ENCODE measurements at regions not wholly inside any gene's neighbourhood (a gene's known extent, or its start where the extent isn't known, plus 50 kb on each side); places are given as distances from the start of the nearest gene placed in this dataset.

DNA sequence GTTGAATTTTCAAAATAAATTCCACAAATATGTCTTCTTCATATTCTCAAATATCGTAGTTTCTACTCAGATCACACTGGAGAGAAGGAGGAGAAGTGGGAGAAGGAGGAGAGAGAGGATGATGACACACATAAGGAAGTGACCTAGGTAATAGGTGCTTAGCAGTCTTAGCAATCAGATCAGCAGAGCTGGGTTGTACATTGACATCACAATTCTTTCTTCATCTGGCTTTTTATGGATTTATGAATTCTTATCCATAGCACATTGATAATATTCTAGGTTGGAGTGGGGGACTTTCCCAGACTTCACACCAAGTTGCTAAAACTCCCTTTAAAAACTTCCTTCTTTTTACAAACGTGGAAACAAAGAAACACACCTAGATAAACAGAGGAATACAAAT is 86.9 kb downstream of the FGF9 start:
- no peak for DNase-seq

DNA sequence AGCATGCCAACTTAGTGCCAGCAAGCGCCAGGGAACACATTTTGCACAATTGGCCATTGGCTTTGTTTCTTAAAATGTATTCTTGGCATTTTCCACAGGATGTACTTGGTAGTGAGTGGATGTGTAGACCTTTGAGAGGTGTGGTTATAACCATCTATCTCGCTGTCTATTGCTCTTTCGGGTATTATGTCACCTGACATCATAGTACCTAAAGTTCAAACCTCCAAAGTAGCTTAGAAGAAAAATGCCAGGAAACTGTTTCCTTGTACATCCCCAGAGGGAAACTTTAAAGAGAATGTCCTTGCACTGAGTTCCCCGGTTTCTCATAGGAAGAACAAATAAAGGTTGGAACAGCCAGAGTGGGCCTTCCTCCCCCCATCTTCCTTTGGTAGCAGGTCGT is 87.6 kb downstream of the FGF9 start:
- no peak for DNase-seq

DNA sequence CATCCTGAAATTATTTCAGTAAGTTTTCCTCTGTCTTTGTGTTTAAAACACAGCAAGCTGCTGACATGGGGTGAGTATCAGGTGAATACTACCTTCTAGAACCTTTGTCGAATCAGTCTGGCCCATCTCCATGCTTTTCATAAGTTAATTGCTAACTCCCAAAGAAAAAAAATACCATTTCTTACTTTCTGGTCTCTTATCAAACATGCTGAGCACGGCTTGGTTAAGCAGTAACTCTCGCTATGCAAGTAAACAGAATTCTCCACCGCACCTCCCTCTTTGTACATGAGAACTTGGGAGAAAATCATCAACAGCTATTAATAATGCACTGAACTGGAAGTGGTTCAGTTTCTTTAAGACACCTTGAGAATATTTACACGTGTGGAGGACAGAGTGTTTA is 88.6 kb downstream of the FGF9 start:
- DNase-seq: no peak

DNA sequence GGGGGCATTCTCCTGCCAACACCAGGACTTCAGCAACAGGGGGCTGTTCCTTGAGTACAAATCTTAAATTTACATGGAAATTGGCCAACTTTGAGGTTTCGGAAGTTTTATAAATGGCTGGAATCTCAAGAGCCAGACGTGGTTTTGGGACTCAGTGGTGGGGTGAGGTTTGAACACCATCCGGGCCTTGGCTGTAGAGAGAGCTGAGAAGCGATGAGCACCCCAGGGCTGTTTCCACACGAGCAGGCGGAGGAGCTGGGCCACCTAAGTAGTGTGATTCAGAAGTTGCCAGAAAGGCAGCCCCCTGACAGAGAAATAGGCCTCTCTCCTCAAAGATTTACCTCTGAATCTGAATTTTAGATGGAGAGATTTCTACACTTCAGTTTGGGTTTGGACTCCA is 89.0 kb downstream of the FGF9 start:
- DNase-seq: no peak

DNA sequence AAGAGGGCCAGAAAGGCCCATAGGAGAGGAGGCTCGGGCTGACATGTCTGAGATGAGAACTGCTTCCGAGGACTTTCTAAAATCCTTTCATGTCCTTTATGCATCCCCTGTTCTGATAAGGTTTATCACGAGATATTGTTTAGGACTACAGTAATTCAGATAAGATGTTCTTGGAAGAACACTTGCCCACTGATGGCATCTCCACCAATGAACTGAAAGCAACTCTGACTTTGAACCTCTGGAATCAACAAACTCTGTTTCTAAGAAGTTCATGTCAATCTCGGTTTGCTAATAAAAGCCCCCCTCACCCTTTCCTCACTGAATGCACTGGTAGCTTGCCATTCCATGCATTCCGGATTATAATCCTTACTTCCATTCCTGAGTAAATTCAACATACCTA is 90.9 kb downstream of the FGF9 start:
- no peak for DNase-seq

DNA sequence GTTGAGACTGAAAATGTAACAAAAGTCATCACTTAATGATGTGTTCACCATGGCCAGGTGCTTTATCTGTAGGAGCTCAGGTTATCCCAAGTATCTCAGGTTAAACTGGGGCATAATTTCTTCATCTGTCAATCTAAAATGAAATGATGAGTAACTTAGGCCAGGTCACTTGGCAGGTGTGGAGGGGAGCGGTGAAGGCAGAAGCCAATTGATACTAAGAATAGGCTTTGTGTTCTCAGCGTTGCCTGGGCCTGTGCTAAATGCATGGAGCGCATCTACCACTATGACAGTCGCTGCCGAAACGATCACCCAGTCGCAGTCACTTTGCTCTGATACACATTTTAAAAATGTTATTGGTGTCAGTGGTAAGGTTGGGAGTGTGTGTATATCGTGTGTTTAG is 91.6 kb downstream of the FGF9 start:
- no peak for DNase-seq

DNA sequence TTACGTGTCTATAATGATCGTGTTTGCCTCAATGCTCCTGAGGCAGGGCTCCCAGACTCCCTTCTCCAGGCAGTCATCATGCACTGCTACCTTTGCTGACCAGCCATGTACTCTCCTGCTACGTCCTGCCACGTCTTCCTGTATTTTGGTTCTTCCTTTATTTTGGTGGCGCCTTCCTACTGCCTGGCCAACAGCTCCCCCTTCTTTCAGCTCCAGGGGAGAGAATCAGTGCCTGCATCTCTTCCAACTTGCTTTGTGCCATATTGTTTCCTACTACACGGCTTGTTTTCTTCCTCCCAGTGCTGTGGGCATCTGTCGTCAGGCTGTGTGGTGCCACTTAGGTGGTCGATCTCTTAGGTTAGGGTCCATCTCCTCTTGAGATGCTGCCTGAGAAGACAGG is 96.2 kb downstream of the FGF9 start:
- no peak for DNase-seq

DNA sequence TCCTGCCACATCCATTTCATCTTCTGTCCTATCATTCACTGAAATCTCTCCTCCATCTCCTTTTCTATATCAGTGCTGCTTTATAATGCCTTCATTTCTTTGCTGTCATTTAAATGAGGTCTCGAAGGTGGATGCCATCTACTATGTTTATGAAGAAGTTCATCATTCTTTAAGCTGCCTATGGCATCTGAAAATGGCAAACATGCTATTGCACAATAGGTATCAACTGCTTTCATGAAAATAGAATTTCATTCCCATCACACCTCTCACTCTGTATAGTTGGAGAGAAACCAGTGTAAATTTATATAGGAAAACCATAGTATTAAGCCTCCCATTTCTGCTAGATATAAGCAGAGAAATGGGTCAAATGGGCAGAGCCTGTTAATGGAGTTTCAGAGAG is 100.2 kb downstream of the FGF9 start:
- no peak for DNase-seq

DNA sequence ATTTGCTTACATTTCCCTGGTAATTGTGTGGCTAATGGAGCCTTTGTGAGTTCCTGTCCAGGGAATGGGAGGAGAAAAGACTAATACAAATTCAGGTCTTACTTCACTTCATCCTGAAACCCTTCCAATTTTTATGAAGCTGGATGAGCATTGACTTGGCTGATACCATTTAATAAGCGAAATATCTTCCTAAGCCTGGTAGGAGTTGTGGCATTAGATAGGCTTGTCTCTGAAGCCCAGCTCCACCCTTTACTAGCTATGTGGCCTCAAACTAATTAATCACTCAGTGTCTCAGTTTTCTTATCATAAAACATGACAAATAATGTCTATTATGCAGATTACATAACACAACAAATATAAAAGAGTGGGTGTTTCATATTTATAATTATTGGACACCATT is 106.3 kb downstream of the FGF9 start:
- no peak for DNase-seq

DNA sequence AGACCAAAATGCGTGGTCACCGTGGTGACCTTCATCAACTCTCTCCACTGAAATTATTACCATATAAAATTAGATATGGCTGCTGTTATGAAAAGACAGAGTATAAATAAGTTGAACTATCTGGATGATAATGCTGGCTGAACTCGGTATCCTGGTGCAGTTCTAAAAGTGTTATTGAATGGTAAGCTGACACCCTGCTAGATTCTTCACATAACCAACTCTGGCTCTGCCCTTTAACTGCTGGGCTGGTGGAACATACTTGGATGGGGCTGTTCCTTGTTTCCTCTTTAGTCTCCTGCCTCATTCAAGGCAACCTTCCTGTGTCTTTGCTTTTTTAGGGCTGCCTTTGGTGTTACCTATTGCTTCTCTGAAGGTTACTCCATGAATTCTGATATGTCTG is 106.9 kb downstream of the FGF9 start:
- DNase-seq: no peak

DNA sequence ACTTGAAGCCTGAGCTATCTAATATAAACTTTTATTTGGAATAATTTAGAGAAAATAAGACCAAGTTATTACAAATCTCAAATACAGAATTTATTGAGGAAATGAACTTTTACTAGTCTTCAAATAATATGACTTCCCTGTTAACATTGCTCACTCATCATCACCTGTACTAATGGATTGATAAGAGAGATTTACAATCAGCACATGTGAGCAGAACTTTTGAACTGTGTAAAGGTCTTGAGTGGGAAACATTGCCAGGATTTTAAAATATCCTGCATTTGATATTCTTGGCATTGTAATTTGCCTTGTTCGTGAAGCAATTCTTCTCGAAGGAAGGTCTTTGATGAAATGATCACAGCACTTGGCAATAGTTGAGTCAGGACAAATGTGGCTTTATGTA is 111.9 kb downstream of the FGF9 start:
- DNase-seq: no peak

DNA sequence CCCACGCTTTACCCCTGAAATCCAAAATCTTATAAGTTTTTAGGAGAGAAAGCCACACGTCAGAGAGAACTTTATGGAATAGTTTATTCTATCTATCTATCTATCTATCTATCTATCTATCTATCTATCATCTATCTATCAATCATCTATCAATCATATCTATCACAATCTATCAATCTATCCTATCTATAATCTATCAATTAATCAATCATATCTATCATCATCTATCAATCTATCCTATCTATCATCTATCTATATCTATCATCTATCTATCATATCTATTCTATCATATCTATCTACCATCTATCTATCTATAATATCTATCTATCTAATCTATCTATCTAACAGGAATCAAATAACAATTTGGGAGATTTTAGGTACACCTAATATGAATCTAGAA is 115.1 kb downstream of the FGF9 start:
- no peak for DNase-seq

DNA sequence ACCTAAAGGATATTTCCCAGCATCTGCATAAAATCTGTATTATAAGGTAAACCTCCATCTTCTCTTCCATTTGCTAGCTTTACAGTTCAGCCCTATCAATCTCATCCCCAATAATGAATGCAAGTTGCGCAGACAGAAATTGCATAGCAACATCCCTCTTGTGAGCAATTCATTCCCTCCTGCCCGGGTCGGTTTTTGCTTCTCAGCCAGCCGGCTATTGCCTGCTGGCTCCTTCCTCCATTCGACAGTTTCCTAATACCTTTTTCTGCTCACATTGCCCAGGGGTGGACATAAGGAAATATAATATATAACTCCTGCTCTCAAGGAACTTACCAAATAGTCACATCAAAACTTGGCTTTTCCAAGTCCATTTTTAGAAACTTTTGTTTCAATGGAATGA is 125.2 kb downstream of the FGF9 start:
- no peak for DNase-seq

DNA sequence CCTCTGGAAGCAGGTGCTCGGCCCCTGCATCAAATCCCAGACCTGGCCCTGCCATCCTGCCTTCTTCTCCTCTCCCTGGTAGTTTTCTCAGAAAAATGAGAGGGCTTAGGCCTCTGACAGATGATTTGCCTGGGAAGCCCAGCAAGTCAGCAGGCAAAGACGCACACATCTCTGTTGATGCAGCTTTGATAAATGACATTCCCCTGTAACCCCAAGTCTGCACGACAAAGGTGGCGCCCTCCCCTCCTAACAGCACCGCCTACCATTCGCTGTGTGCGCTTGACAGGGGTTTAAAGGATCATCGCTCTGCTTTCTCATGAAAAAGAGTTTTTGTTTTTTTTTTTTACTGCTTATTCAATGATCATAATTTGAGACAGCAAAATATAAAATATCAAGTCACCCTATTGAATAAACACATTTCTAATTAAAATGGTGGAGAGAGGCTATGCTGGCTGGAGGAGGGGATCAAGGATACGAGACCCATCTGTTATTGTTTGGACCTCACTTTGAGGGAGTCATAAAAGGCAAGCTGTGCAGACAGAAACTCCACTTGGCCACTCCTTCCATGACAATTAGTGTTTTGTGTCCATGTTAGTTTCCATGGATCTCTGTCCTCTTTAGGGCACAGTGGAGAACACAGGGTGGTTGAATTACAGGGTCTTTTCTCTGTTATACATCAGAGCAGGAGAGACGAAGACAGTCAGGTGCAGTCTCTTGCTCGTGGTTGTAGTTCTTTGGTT is 126.1 kb downstream of the FGF9 start:
- no peak for DNase-seq

DNA sequence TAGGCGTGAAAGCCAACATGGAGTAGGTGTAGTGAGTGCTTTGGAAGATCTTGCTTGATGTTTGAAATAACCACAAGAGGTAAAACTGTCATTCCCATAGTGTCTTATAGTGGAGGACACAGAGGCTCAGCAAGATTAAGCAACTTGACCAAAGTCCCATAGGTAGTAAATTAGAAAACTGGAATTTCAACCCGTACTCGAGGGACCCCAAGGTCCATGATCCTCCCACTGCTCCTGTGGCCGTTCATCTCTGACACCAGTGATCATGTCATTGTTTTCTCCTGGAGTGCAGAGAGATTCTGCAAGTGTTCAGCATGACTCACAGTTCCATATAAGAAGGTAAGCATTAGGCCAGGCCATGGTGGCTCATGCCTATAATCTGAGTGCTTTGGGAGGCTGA is 126.9 kb downstream of the FGF9 start:
- no peak for DNase-seq

DNA sequence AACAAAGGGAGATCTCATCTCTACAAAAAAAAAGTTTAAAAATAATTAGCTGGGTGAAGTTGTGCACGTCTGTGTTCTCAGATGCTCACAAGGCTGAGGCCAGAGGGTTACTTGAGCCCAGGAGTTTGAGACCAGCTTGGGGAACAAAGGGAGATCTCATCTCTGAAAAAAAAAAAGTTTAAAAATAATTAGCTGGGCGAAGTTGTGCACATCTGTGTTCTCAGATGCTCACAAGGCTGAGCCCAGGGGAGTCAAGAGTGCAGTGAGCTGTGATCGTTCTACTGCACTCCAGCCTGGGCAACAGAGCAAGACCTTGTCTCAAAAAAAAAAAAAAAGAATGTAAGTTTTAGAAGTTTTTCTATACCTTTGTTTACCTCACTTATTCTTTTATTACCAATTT is 127.3 kb downstream of the FGF9 start:
- no peak for DNase-seq

DNA sequence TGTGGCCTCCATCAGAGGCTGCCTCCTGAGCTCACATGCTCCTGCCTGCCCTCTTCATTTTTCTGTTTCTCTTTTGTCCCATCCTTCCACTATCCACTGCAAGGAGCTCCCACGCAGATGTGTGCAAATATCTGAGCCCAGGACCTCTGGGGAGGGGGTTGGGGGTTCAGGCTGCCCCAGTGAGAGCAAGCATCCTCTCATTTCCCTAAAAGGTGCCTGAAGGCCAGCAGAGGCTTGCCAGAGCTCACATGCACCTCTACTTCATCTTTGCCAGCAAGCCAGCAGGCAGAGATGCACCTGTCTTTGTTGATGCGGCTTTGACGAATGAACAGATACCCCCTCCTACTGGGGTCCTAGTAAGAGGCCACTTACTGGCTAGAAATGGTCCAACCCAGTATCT is 128.8 kb downstream of the FGF9 start:
- no peak for DNase-seq

DNA sequence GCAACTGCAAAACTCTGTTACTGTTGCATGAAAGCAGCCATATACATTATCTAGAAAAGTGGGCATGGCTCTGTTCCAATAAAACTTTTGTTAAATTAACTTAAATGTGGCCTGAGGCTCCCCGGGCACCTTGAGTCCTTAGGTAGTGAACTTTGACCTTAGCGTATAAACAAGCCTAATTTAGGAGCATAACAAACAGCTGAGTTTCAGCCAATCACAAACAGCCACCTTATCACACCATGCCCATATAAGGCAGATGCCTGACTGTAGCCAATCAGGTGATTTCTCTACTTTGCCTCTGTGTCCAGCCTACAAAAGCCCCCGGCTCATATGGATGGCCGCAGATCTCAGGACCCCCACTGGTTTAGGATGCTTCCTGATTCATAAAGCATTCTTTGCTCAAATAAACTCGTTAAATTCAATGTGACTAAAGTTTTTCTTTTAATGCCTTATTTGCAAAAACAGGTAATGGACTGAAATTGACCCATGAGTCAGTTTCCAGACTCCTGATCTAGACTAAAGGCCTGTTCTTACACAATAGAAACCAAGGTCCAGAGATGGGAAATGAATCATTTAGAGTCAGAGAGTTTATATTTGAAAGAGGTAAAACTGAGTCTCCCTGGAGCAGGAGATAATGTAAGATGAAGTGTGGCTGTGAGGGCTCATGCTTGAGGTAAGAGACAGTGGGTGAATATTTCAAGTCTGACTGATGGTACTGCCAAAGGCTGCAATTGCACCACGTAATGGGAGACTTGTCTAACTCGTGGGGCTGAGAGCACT is 130.2 kb downstream of the FGF9 start:
- no peak for DNase-seq

DNA sequence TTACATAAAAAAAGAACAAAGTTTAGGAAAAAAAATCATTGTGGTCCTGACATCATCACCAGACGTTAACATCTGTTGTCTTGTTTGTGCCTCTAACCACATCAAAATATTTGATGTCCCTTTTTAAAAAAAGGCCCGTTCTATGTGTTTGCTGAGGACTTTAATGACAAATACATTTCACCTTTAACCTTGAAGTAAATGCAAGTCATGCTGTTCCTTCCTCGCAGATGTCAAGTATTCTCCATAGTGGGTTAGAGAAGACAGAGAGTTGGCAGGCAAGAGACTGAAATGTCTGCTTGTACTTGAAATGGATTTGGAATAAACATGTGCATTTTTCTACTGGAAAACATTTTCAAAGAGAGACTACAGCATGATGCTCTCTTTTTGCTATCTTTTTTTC is 134.9 kb downstream of the FGF9 start:
- no peak for DNase-seq

DNA sequence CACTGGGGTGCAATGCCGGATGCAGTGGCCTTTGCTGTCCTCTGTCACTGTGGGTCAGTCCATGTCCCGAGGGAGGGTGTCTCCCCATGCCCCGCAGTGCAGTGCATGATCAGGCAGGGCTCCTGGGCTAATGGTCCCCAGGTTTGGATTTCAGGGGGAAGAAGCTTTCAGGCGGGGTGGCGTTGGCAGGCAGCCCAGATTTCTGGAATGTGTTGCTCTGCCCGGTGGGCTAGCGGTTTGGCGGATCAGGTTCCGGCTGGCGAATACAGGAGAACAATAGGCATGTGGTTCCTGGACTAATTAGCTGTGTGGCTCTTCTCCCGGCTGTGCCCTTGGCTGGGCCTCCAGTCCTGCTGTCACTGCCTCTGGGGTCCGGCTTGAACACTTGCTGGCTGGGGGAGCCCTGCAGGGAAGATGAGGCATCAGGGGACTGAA is 141.3 kb downstream of the FGF9 start:
- no peak for DNase-seq

DNA sequence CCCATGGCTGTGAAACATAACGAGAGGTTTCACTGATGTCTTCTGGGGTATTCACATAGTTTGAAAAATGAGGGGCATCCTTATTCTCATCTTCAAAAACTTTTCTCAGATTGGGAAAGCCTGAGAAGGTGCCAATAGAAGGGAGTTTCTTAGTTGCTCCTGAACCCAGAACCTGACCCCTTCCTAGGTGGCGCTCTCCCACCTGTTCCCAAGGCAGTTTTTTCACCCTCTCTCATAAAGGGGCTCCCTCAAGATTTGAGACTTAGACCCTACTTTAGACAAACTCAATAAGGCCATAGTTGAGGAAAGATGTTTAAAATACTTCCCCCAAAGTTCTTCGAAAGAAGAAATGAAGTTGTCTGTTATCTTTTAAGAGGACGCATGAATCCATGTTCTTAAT is 142.2 kb downstream of the FGF9 start:
- no peak for DNase-seq

DNA sequence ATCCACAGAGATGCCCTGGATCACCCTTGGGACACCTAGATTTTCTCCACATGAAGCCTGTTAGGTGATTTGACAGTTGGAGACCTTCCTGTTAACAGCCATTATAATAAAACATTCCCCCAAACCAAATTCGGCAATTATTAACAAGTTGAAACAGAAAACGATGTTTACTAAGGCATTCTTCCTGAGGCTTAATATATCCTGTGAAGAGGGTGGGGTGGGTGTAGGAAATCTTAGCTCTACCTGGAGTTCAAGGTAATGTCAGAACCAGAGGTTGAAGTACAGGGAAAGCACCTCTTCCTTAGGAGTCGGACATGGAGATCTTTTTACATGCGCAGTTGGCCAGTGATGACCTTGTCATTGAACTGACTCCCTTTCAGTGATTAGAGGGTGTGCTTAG is 143.0 kb downstream of the FGF9 start:
- DNase-seq: no peak

DNA sequence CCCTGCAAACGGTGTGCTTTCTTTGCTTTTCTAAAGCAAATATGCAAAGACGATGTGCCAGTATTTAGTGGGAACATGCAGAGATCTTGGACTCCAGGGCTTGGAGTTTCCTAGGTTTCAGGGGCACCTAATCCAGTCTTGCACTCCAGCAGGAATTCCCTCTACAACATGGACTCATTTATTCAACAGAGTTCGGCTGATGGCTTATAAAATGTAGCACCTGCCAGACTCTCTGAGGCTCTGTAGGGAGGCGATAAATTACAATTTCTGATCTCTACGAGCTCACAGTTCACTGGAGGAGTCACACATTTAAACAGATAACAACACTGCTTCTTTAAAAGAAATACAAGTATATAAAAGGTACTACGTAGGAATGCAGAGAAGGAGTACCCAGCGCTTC is 143.7 kb downstream of the FGF9 start:
- DNase-seq: no peak

DNA sequence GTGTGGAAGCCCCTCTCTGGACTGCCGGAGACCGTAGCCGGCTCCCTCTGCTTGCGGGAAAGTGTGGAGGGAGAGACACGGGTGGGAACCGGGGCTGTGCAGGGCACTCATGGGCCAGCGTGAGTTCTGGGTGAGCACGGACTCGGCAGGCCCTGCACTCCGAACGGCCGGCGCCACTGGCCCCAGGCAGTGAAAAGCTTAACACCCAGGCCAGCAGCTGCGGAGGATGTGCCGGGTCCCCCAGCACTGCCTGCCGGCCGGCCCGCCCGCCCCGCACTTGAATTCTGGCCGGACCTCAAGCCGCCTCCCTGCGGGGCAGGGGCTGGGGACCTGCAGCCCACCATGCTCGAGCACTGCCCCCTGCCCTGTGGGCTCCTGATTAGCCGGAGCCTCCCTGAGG is 147.0 kb downstream of the FGF9 start:
- DNase-seq: no peak

DNA sequence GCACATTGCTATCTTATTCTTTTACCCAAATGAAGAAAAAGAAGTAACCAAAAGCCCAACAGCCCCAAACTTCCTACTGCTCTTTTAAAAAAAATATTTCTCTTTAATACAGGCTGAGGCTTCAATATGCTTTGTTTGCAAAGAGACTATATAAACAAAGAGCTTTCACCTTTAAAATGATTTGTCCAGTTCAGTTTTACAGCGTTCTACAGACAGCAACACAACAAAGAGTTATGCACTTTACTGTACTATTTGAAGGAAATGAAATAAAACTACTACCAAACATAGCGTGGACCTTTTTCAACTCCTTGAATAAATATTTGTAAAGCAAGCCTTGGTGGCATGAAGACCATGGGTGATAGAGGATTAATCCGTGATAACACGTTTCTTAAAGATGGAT is 151.2 kb downstream of the FGF9 start:
- no peak for DNase-seq
